Keratinocyte (primary cell): ENCODE measurements at regions not wholly inside any gene's neighbourhood (a gene's known extent, or its start where the extent isn't known, plus 50 kb on each side); places are given as distances from the start of the nearest gene placed in this dataset.

Experiments used
- EZH2 ChIP-seq: IDR thresholded peaks from one replicate; pipeline ENCODE4 v1.6.1; 2012; ENCODE audit warnings: inconsistent platforms, mild to moderate bottlenecking, low read length, moderate library complexity
- TF ChIP-seq, protein P1 (sequence below), 3 experiments: IDR thresholded peaks in 1 of 3; conservative IDR thresholded peaks in 1 of 3; optimal IDR thresholded peaks in 1 of 3; 2 replicates in 2 of 3; 3 replicates in 1 of 3; pipeline versions ENCODE3 to v1.5.1; 2011; ENCODE audit warnings: low read length in 3 of 3, mild to moderate bottlenecking in 3 of 3, moderate library complexity in 2 of 3, control low read depth in 1 of 3, inconsistent platforms in 1 of 3; ENCODE audit not compliant: insufficient read depth in 2 of 3; ENCODE audit errors: extremely low read depth in 1 of 3

DNA sequence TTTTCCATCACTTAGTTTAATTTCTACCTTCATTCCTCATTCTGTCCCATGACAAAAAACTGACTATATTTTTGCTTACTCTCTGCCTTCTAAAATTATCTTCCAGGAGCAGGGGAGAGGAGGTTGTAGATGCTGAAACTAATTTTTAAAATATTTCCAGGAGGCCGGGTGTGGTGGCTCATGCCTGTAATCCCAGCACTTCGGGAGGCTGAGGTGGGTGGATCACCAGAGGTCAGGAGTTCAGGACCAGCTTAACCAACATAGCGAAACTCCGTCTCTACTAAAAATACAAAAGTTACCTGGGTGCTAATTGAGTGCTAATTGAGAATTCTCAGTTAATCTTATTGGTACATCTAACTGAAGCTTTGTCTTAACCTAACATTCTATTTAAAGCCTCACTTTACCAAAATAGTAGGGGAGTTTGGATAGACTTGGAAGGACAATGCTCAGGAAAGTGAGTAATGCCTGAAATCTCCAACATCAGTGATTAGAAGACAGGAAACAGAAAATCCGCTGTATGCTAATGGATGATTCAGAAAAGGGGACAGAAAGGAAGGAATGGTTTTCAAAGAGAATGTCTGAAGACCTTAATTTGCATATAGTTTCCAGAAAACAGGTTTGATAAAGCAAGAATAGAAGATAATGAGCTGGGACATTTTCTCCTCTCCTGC lies 336.1 kb downstream of the GBE1 start:
- TF ChIP-seq, protein P1, sequence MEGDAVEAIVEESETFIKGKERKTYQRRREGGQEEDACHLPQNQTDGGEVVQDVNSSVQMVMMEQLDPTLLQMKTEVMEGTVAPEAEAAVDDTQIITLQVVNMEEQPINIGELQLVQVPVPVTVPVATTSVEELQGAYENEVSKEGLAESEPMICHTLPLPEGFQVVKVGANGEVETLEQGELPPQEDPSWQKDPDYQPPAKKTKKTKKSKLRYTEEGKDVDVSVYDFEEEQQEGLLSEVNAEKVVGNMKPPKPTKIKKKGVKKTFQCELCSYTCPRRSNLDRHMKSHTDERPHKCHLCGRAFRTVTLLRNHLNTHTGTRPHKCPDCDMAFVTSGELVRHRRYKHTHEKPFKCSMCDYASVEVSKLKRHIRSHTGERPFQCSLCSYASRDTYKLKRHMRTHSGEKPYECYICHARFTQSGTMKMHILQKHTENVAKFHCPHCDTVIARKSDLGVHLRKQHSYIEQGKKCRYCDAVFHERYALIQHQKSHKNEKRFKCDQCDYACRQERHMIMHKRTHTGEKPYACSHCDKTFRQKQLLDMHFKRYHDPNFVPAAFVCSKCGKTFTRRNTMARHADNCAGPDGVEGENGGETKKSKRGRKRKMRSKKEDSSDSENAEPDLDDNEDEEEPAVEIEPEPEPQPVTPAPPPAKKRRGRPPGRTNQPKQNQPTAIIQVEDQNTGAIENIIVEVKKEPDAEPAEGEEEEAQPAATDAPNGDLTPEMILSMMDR (optimal IDR thresholded peaks at IDR 0.05 in 1 of 3, IDR thresholded peaks at IDR 0.05 in 1 of 3, conservative IDR thresholded peaks at IDR 0.05 in 1 of 3; ENCODE audit: extremely low read depth in 1 of 3, insufficient read depth in 2 of 3, low read length in 3 of 3), result no peak
- no peak for TF ChIP-seq EZH2
